GM18517 (cell line): ENCODE measurements at regions not wholly inside any gene's neighbourhood (a gene's known extent, or its start where the extent isn't known, plus 50 kb on each side); places are given as distances from the start of the nearest gene placed in this dataset.

Experiments
- ATAC-seq: cut with Tn5 transposase; IDR thresholded peaks from one replicate; pipeline ENCODE4 v1.9.1; 2021; ENCODE audit warnings: mild to moderate bottlenecking, moderate library complexity; ENCODE audit not compliant: unreplicated experiment

DNA sequence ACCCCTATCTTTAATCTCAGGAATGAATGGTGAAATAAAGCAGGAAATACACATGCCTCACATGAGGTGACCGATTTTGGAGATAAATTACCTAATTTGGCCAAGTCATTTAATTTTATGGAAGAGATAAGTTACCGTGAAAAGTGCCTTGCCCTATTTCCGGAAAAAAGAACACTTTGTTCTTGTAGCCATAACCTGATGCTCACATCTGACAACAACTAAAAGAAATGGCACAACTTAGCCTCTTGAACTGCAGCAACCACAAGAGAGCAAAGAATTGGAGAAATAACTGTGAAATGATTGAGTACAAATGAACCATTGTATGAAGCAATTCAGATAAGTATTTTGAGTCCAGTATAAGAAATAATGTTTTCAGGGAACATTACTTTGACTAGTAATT is 628.1 kb upstream of the TYRP1 start:
- no peak for ATAC-seq

- ATAC-seq: no peak
Observed at GRCh38 chr9:12065686-12066085, 627.5 kb upstream of the TYRP1 start.

GRCh38 chr9:12066455-12067035 is 626.6 kb upstream of the TYRP1 start:
- no peak for ATAC-seq

GRCh38 chr9:12069366-12069765 is 623.8 kb upstream of the TYRP1 start:
- ATAC-seq: no peak

- ATAC-seq: no peak
Observed at GRCh38 chr9:12085399-12085798, 607.8 kb upstream of the TYRP1 start.

- no peak for ATAC-seq
Observed at GRCh38 chr9:12091865-12092527, 601.2 kb upstream of the TYRP1 start.

DNA sequence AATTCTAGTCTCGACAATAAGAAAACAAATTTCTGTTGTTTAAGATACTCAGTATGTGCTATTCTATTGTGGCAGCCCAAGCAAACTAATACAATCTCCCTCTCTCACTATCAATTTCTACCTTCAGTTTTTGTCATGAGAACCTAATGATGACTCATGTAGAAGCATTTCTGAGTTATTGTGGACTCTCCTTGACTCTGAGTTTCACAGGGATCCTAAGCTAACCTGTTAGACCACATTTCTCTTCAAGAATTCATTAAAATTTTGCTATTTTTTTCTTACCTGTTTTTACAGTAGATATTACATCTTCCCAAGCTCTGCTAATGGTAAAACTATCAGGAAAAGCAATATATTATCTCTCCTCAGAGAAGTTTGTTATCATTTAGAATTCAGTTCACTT is 599.1 kb upstream of the TYRP1 start:
- ATAC-seq: no peak

- ATAC-seq: no peak
Observed at GRCh38 chr9:12095931-12096330, 597.3 kb upstream of the TYRP1 start.

DNA sequence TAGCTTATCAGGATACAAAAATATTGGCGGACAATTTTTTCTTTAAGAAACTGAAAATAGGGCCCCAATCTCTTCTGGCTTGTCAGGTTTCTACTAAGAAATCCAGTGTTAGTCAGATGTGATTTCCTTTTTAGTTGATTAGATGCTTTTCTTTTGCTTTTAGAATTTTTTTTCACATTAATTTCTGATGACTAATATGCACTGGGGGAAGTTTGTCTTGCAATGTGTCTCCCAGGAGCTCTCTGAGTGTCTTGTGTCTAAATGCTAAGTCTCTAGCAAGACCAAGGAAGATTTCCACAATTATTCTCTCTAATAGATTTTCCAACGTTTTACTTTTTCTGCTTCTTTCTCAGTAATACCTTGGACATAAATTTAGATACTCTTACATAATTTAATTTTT is 559.8 kb upstream of the TYRP1 start:
- ATAC-seq: no peak

DNA sequence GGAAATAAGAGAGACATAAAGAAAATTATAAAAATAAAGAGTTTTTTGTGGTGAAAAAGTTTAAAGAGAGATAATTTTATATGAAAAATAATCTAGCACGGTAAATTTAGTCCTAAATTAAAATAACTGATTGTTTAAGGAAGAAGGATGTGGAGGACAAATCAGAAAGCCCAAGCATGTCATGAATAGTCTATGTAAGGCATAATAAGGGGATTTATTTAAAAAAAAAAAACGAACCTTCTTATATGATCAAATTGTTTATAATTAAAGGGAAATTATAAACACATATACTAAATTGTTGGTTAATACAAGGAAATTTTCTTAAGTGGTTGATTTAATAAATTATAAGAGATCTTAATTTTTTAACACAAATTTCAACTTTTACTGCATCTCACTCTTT is 551.8 kb upstream of the TYRP1 start:
- no peak for ATAC-seq

- ATAC-seq: no peak
Observed at GRCh38 chr9:12155401-12156134, 537.6 kb upstream of the TYRP1 start.

GRCh38 chr9:12162181-12162815 is 530.9 kb upstream of the TYRP1 start:
- no peak for ATAC-seq

DNA sequence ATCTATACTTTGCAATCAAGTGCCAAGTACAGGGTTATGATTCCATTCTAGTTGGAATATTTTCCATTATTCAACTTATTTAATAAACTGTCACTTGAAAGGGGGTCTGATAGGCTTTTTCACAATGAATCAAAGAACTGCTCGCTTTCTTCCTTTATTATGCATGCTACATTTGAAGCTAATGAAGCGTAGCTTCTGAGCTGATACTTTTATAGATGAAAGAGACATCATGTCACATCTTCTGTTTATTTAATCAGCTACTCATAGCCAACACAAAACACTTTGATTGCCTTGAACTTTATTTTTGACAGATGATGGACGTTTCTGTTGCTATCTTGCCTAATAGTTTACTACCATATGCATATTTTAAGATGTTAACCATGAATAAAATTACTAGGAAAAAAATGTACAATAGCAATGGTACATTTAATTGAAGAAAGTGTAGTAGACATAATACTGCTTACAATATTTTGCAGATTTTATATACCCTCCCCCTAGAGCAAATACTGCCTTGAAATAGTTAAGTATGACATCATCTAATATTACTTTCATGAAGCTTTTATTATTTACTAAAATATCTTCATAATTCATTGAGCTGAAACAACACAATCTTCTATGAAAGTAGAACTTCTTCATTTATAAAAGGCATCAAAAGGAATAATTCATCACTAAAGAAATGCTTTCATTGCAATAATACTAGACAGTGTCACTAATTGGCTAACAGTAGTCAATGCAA is 529.3 kb upstream of the TYRP1 start:
- no peak for ATAC-seq

GRCh38 chr9:12166518-12166917 is 526.7 kb upstream of the TYRP1 start:
- ATAC-seq: no peak

DNA sequence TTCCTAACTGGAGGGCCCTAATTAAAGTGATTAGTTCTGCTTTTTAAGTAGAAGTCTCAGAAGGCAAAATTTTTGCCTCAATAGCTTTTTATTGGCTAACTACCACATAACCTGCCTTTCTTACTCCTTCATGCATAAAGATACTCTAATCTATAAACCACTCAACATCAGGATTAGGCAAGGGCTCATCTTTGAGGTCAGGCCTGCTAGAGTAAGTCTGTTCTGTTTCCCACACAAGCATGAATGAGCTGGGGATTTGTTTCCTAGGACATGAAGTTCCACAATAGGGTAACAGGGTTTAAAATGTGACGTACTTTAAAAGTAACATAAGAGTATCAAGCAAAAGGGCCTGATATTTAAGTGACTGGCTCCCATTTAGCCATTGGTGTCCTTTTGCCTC is 522.7 kb upstream of the TYRP1 start:
- ATAC-seq: no peak

- no peak for ATAC-seq
Observed at GRCh38 chr9:12178634-12179033, 514.6 kb upstream of the TYRP1 start.

DNA sequence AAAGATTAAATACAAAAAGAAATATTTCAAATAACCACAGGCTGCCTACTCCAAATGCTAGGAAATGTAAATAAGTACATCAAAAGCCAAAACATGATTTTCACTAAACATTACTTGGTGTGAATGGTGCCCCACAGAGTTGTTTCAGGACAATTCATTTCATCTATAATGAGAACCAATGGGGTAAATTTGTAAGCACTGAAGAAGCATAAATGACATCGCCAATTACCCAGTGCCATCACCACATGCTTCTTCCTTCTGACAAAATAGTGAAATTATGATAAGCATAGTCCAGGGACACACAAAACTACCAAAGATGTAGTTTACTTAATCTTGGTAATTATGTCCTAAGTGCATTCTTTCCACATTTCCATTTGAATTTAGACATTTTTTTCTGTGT is 510.4 kb upstream of the TYRP1 start:
- ATAC-seq: no peak

GRCh38 chr9:12183321-12183720 is 509.9 kb upstream of the TYRP1 start:
- ATAC-seq: no peak

GRCh38 chr9:12185856-12186255 is 507.3 kb upstream of the TYRP1 start:
- no peak for ATAC-seq

GRCh38 chr9:12191630-12192029 is 501.6 kb upstream of the TYRP1 start:
- no peak for ATAC-seq

DNA sequence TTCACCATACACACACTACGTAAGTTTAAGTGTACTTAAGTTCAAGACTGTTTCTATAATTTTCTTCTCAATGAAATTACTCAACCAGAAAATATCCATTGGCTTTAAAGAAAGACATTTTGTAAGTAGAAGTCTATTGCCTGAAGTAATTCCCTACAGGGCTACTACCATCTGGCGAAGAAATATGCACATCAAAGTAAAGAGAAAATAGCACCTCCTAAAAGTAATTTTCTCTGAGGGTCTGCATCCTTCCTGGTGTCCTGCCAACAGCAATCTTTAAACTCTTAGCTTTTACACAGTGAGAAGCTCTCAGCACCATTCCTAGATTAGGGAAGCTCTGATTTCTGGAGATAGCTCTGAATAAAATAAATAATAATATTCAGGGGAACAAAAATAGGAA is 498.5 kb upstream of the TYRP1 start:
- ATAC-seq: no peak
